Gastrocnemius medialis (tissue), 4 donors: ENCODE measurements at regions not wholly inside any gene's neighbourhood (a gene's known extent, or its start where the extent isn't known, plus 50 kb on each side); places are given as distances from the start of the nearest gene placed in this dataset.

Experiments
- ATAC-seq, 2 donors: fragments of 150-250 bp; one replicate each; pipeline ENCODE4 v1.9.1; 2016
- DNase-seq, 2 donors: peaks; one replicate each; pipeline ENCODE4 v3.0.0-alpha.2; 2019
- H3K27ac ChIP-seq, 4 donors: fragments of 200-600 bp; sonication (generic); 1 replicate in 1 of 4; 2 replicates in 3 of 4; pipeline ENCODE4 v1.5.1; 2016 to 2018; ENCODE audit warnings: mild to moderate bottlenecking in 2 of 4, moderate library complexity in 1 of 4
- H3K27me3 ChIP-seq, 3 donors: fragments of 200-600 bp; sonication (generic) in 2 of 3; 1 replicate in 1 of 3; 2 replicates in 2 of 3; pipeline versions ENCODE4 v1.5.1 to v1.6.0; 2016 to 2019; ENCODE audit warnings: mild to moderate bottlenecking in 1 of 3, moderate library complexity in 1 of 3
- H3K36me3 ChIP-seq, 2 donors: fragments of 200-600 bp; sonication (generic) in 1 of 2; one replicate each; pipeline ENCODE4 v1.5.1; 2017 to 2018
- H3K4me1 ChIP-seq, 2 donors: fragments of 200-600 bp; sonication (generic) in 1 of 2; one replicate each; pipeline ENCODE4 v1.5.1; 2016 to 2017; ENCODE audit warnings: mild to moderate bottlenecking in 2 of 2
- H3K4me3 ChIP-seq, 4 donors: fragments of 200-600 bp; sonication (generic) in 3 of 4; 1 replicate in 1 of 4; 2 replicates in 3 of 4; pipeline ENCODE4 v1.5.1; 2016 to 2019; ENCODE audit warnings: mild to moderate bottlenecking in 2 of 4
- H3K9me3 ChIP-seq, 3 donors: fragments of 200-600 bp; sonication (generic) in 2 of 3; 1 replicate in 1 of 3; 2 replicates in 2 of 3; pipeline ENCODE4 v1.5.1; 2016 to 2019
- POLR2A ChIP-seq, 2 donors: fragments of 450-650 bp; IDR thresholded peaks; one replicate each; pipeline ENCODE4 v1.6.1; 2017; ENCODE audit warnings: antibody characterized with exemption in 2 of 2, mild to moderate bottlenecking in 2 of 2, moderate library complexity in 2 of 2
- in situ Hi-C, 4 donors: fragments of 200-750 bp; cut with MboI; loops; one replicate each; pipeline versions ENCODE4 v1.15.0 to v1.8.0; 2017; ENCODE audit warnings: low sequenced_read_pairs in 4 of 4
- intact Hi-C: fragments of 100-400 bp; cut with DNase I; formaldehyde crosslinking; loops from one replicate; pipeline ENCODE4 v1.15.1; 2023; ENCODE audit warnings: low total_unique reads
- microRNA-seq, 2 donors: library from miRNA; unstranded; fragments of <30 nt; microRNA quantifications; one replicate each; pipeline ENCODE4, GENCODE V29; 2016; ENCODE audit warnings: borderline replicate concordance in 2 of 2
- TF ChIP-seq, protein P1 (sequence below), 5 experiments: fragments of 450-650 bp in 3 of 5; fragments of 200-600 bp in 2 of 5; sonication (generic) in 2 of 5; IDR thresholded peaks in 4 of 5; conservative IDR thresholded peaks in 1 of 5; 1 replicate in 4 of 5; 2 replicates in 1 of 5; pipeline ENCODE4 v1.5.1; 2016 to 2019; ENCODE audit warnings: antibody characterized with exemption in 5 of 5, mild to moderate bottlenecking in 3 of 5, moderate library complexity in 3 of 5

- H3K36me3 ChIP-seq, result no peaks in the 10 kb centered on the region
- no peaks in the 10 kb centered on the region for H3K9me3 ChIP-seq
- no peaks in the 10 kb centered on the region for H3K4me1 ChIP-seq
- DNase-seq, result no peak
- no peak for TF ChIP-seq POLR2A (IDR thresholded peaks at IDR 0.05)
- TF ChIP-seq, protein P1, sequence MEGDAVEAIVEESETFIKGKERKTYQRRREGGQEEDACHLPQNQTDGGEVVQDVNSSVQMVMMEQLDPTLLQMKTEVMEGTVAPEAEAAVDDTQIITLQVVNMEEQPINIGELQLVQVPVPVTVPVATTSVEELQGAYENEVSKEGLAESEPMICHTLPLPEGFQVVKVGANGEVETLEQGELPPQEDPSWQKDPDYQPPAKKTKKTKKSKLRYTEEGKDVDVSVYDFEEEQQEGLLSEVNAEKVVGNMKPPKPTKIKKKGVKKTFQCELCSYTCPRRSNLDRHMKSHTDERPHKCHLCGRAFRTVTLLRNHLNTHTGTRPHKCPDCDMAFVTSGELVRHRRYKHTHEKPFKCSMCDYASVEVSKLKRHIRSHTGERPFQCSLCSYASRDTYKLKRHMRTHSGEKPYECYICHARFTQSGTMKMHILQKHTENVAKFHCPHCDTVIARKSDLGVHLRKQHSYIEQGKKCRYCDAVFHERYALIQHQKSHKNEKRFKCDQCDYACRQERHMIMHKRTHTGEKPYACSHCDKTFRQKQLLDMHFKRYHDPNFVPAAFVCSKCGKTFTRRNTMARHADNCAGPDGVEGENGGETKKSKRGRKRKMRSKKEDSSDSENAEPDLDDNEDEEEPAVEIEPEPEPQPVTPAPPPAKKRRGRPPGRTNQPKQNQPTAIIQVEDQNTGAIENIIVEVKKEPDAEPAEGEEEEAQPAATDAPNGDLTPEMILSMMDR (IDR thresholded peaks at IDR 0.05 in 4 of 5, conservative IDR thresholded peaks at IDR 0.05 in 1 of 5), result no peak
- intact Hi-C loops, result no loop called here
- ATAC-seq, result no peak
- in situ Hi-C loops, result no loop called here
- H3K4me3 ChIP-seq, result no peak overlapping the region
- no peak overlapping the region for H3K27ac ChIP-seq
- no peaks in the 10 kb centered on the region for H3K27me3 ChIP-seq
Measured at GRCh38 chr12:110971189-110971920, 51.0 kb upstream of the MYL2 start.

Small RNA genes in the stretch of these regions (microRNA-seq; reads per million reads assigned to microRNA genes)
- 0 reads per million in 2 donors for gene MIR6760
